ENCODE measurements at regions not wholly inside any gene's neighbourhood (a gene's known extent, or its start where the extent isn't known, plus 50 kb on each side); places are given as distances from the start of the nearest gene placed in this dataset.

DNA sequence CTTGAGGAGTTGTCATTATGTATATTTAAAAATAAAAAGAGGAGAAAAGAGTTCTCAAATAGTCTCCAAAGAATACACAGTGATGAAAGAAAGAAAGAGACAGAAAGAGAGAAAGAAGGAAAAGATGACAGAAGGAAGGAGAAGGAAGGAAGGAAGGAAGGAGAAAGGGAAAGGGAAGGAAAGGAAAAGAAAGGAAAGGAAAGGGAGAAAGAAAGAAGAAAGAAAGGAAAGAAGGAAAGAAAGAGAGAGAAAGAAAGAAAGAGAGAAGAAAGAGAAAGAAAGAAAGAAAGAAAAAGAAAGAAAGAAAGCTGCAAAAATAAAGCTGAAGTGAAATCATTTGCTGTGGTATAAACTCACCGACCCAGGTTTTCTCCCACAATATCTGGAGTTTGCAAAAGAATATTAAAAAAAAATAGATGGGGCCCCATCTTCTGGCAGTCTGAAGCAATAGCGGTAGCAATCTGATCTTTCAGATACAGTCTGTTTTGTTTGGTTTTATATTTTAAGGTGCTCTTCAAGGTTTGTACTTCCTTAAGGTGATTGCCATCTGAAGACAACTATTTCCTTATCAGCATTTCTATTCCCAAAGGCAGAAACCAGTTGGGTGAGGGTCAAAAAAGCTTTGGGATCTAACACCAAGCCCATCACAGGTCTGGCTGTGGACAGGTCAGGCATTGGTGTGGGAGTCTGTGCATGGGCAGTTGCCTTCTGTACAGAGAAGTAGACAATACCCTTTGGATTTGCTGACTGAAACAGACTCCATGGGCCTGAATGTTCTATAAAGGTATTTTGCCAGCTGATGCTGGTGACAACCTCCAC lies 160.4 kb downstream of the CPEB2 start:
- H3K9me3 ChIP-seq (ENCODE audit: low read length): no peaks in the 10 kb centered on the region
- H3K4me2 ChIP-seq (ENCODE audit: low read length): no peak overlapping the region
- no peak overlapping the region for H3K9ac ChIP-seq (ENCODE audit: low read length)
- no peaks in the 10 kb centered on the region for H3K27me3 ChIP-seq (ENCODE audit: insufficient read depth, low read depth, low read length)
- H3K27ac ChIP-seq (ENCODE audit: low read length): no peak overlapping the region
- no peaks in the 10 kb centered on the region for H3K36me3 ChIP-seq (ENCODE audit: insufficient read depth, low read length)
- H3K9me2 ChIP-seq (ENCODE audit: insufficient read depth, low read length): no peaks in the 10 kb centered on the region
- H3F3A ChIP-seq (ENCODE audit: insufficient read depth, low read length, poor library complexity, severe bottlenecking): no peaks in the 10 kb centered on the region
- H2AFZ ChIP-seq (ENCODE audit: low read depth, low read length): no peak overlapping the region
- no peaks in the 10 kb centered on the region for H4K20me1 ChIP-seq (ENCODE audit: insufficient read depth)
- no peak overlapping the region for H3K4me3 ChIP-seq (ENCODE audit: low read length)
- no peak for TF ChIP-seq SMC3 (conservative IDR thresholded peaks at IDR 0.05; ENCODE audit: poor library complexity)
- TF ChIP-seq RAD21 (conservative IDR thresholded peaks at IDR 0.05): peak; percentile 43
- TF ChIP-seq, protein P1, sequence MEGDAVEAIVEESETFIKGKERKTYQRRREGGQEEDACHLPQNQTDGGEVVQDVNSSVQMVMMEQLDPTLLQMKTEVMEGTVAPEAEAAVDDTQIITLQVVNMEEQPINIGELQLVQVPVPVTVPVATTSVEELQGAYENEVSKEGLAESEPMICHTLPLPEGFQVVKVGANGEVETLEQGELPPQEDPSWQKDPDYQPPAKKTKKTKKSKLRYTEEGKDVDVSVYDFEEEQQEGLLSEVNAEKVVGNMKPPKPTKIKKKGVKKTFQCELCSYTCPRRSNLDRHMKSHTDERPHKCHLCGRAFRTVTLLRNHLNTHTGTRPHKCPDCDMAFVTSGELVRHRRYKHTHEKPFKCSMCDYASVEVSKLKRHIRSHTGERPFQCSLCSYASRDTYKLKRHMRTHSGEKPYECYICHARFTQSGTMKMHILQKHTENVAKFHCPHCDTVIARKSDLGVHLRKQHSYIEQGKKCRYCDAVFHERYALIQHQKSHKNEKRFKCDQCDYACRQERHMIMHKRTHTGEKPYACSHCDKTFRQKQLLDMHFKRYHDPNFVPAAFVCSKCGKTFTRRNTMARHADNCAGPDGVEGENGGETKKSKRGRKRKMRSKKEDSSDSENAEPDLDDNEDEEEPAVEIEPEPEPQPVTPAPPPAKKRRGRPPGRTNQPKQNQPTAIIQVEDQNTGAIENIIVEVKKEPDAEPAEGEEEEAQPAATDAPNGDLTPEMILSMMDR (IDR thresholded peaks at IDR 0.05; ENCODE audit: poor library complexity, severe bottlenecking): peak; percentile 44
- H3K79me2 ChIP-seq (replicated peaks; ENCODE audit: insufficient read depth, low read length): no peaks in the 10 kb centered on the region

DNA sequence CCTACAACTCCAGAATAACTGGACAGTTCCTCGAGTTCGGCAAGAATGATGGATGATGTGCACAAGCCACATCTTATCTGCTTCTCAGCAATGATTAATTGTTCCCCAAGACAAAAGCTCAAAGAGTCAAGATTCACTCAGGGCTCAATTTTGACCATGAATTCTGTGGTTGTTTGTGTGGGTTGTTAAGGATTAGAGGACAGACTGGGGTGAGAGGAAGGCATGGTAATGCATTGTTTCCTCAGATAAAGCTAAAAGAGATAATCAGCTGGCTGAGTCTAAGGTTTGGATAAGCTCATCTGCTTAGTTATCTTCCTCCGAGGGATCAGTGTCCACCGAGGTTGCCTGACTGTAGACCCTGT lies 161.0 kb downstream of the CPEB2 start:
- Histone ChIP-seq H3K9ac (ENCODE audit: low read length) (no peak overlapping the region), H3K9me2 (ENCODE audit: insufficient read depth, low read length) (no peaks in the 10 kb centered on the region), H3K36me3 (ENCODE audit: insufficient read depth, low read length) (no peaks in the 10 kb centered on the region), H3K27ac (ENCODE audit: low read length) (no peak overlapping the region), H3K4me3 (ENCODE audit: low read length) (no peak overlapping the region), H3K4me2 (ENCODE audit: low read length) (no peak overlapping the region), H2AFZ (ENCODE audit: low read depth, low read length) (no peak overlapping the region), H3K79me2 (replicated peaks; ENCODE audit: insufficient read depth, low read length) (no peaks in the 10 kb centered on the region), H3F3A (ENCODE audit: insufficient read depth, low read length, poor library complexity, severe bottlenecking) (no peaks in the 10 kb centered on the region), H3K27me3 (ENCODE audit: insufficient read depth, low read depth, low read length) (no peaks in the 10 kb centered on the region), H3K9me3 (ENCODE audit: low read length) (no peaks in the 10 kb centered on the region), H4K20me1 (ENCODE audit: insufficient read depth) (no peaks in the 10 kb centered on the region)
- TF ChIP-seq TAF1 (IDR thresholded peaks at IDR 0.05; ENCODE audit: low read depth): no peak
- TF ChIP-seq EZH2 (IDR thresholded peaks at IDR 0.05; ENCODE audit: borderline replicate concordance, insufficient read depth, low read length, poor library complexity, severe bottlenecking): no peak
- no peak for TF ChIP-seq SMC3 (conservative IDR thresholded peaks at IDR 0.05; ENCODE audit: poor library complexity)
- TF ChIP-seq RAD21 (conservative IDR thresholded peaks at IDR 0.05): no peak
- TF ChIP-seq MXI1 (conservative IDR thresholded peaks at IDR 0.05; ENCODE audit: poor library complexity, severe bottlenecking): no peak
- TF ChIP-seq POLR2AphosphoS5 (IDR thresholded peaks at IDR 0.05): no peak
- TF ChIP-seq, protein P1 (IDR thresholded peaks at IDR 0.05; ENCODE audit: poor library complexity, severe bottlenecking): no peak
- TF ChIP-seq, protein P2, sequence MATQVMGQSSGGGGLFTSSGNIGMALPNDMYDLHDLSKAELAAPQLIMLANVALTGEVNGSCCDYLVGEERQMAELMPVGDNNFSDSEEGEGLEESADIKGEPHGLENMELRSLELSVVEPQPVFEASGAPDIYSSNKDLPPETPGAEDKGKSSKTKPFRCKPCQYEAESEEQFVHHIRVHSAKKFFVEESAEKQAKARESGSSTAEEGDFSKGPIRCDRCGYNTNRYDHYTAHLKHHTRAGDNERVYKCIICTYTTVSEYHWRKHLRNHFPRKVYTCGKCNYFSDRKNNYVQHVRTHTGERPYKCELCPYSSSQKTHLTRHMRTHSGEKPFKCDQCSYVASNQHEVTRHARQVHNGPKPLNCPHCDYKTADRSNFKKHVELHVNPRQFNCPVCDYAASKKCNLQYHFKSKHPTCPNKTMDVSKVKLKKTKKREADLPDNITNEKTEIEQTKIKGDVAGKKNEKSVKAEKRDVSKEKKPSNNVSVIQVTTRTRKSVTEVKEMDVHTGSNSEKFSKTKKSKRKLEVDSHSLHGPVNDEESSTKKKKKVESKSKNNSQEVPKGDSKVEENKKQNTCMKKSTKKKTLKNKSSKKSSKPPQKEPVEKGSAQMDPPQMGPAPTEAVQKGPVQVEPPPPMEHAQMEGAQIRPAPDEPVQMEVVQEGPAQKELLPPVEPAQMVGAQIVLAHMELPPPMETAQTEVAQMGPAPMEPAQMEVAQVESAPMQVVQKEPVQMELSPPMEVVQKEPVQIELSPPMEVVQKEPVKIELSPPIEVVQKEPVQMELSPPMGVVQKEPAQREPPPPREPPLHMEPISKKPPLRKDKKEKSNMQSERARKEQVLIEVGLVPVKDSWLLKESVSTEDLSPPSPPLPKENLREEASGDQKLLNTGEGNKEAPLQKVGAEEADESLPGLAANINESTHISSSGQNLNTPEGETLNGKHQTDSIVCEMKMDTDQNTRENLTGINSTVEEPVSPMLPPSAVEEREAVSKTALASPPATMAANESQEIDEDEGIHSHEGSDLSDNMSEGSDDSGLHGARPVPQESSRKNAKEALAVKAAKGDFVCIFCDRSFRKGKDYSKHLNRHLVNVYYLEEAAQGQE (IDR thresholded peaks at IDR 0.05; ENCODE audit: borderline replicate concordance): no peak
- TF ChIP-seq EP300 (conservative IDR thresholded peaks at IDR 0.05; ENCODE audit: poor library complexity, severe bottlenecking): no peak

All from neural cell (in vitro differentiated cells).